OCI-LY1 (cell line): ENCODE measurements at regions not wholly inside any gene's neighbourhood (a gene's known extent, or its start where the extent isn't known, plus 50 kb on each side); places are given as distances from the start of the nearest gene placed in this dataset.

Source experiments
- H2AFZ ChIP-seq: fragments of 200-600 bp; sonication (generic), shearing (Covaris generic); 2 replicates; pipeline ENCODE4 v1.6.0; 2014; ENCODE audit warnings: antibody characterized with exemption, mild to moderate bottlenecking, low read length
- H3F3A ChIP-seq: fragments of 200-600 bp; sonication (generic), shearing (Covaris generic); 2 replicates; pipeline ENCODE4 v1.6.0; 2014; ENCODE audit warnings: mild to moderate bottlenecking, antibody characterized with exemption, low read length, moderate library complexity; ENCODE audit not compliant: insufficient read depth
- H3K27ac ChIP-seq: fragments of 200-600 bp; sonication (generic); 2 replicates; pipeline ENCODE4 v1.5.1; 2014; ENCODE audit warnings: low read length, mixed run types, mild to moderate bottlenecking, low read depth; ENCODE audit not compliant: poor library complexity, severe bottlenecking
- H3K27me3 ChIP-seq: fragments of 200-600 bp; sonication (generic); 2 replicates; pipeline ENCODE4 v1.6.0; 2014; ENCODE audit warnings: antibody characterized with exemption, mild to moderate bottlenecking, low read length, moderate library complexity; ENCODE audit not compliant: insufficient read depth
- H3K36me3 ChIP-seq: fragments of 200-600 bp; sonication (generic); 2 replicates; pipeline ENCODE4 v1.6.1; 2014; ENCODE audit warnings: mild to moderate bottlenecking, antibody characterized with exemption, low read length, moderate library complexity, mixed read lengths; ENCODE audit not compliant: insufficient read depth
- H3K4me1 ChIP-seq: fragments of 200-600 bp; sonication (generic); 2 replicates; pipeline ENCODE4 v1.5.1; 2014; ENCODE audit warnings: mild to moderate bottlenecking, low read length, moderate library complexity; ENCODE audit not compliant: insufficient read depth, severe bottlenecking
- H3K4me2 ChIP-seq: fragments of 200-600 bp; sonication (generic), shearing (Covaris generic); 2 replicates; pipeline ENCODE4 v1.6.1; 2014; ENCODE audit warnings: low read length
- H3K4me3 ChIP-seq: fragments of 200-600 bp; sonication (generic); 2 replicates; pipeline ENCODE4 v1.5.1; 2014; ENCODE audit warnings: low read length, low read depth, mild to moderate bottlenecking, mixed read lengths; ENCODE audit not compliant: poor library complexity, severe bottlenecking
- H3K79me2 ChIP-seq: fragments of 200-600 bp; shearing (Covaris generic); 2 replicates; pipeline ENCODE4 v1.6.1; 2016; ENCODE audit warnings: mixed run types, low read length, mixed read lengths; ENCODE audit not compliant: insufficient read depth
- H3K9ac ChIP-seq: fragments of 200-600 bp; sonication (generic), shearing (Covaris generic); 2 replicates; pipeline ENCODE4 v1.6.1; 2014; ENCODE audit warnings: mild to moderate bottlenecking, low read length, mixed read lengths
- H3K9me2 ChIP-seq: fragments of 200-600 bp; sonication (generic), shearing (Covaris generic); 2 replicates; pipeline ENCODE4 v1.6.1; 2014; ENCODE audit warnings: low read depth, mild to moderate bottlenecking, low read length, mixed read lengths
- H3K9me3 ChIP-seq: fragments of 200-600 bp; shearing (Covaris generic); 2 replicates; pipeline ENCODE4 v1.6.1; 2014; ENCODE audit warnings: low read length, mixed read lengths
- H4K20me1 ChIP-seq: fragments of 200-600 bp; sonication (generic), shearing (Covaris generic); 2 replicates; pipeline ENCODE4 v1.6.0; 2016; ENCODE audit warnings: mild to moderate bottlenecking, low read length; ENCODE audit not compliant: insufficient read depth
- CTCF ChIP-seq: fragments of 200-600 bp; sonication (generic), shearing (Covaris generic); IDR thresholded peaks from 2 replicates; pipeline ENCODE4 v1.5.1; 2017; ENCODE audit warnings: mild to moderate bottlenecking, antibody characterized with exemption, low read length, moderate library complexity, mixed read lengths
- EZH2 ChIP-seq: fragments of 200-600 bp; sonication (generic), shearing (Covaris generic); IDR thresholded peaks from 2 replicates; pipeline ENCODE4 v1.8.0; 2017; ENCODE audit warnings: borderline replicate concordance, mixed run types, mild to moderate bottlenecking, antibody characterized with exemption, low read length, moderate library complexity, mixed read lengths

GRCh38 chr2:41723526-41723925 is 324.3 kb upstream of the PKDCC start:
- Histone ChIP-seq H3F3A (no peaks in the 10 kb centered on the region), H3K4me2 (no peak overlapping the region), H3K27me3 (0 out of 2 replicates have a peak, but pooled peaks cover 3% of the 10 kb centered on the region), H4K20me1 (no peaks in the 10 kb centered on the region), H3K79me2 (no peaks in the 10 kb centered on the region), H3K9me2 (no peaks in the 10 kb centered on the region), H2AFZ (no peak overlapping the region), H3K9ac (no peak overlapping the region), H3K4me3 (no peak overlapping the region), H3K27ac (no peak overlapping the region), H3K4me1 (peaks cover 4% of the 10 kb centered on the region), H3K36me3 (no peaks in the 10 kb centered on the region), H3K9me3 (no peaks in the 10 kb centered on the region)
- TF ChIP-seq EZH2, result no peak
- TF ChIP-seq CTCF, result no peak

- H3K4me3 ChIP-seq, result no peak overlapping the region
- H3K27ac ChIP-seq, result no peak overlapping the region
- H3K4me2 ChIP-seq, result no peak overlapping the region
- no peaks in the 10 kb centered on the region for H3K36me3 ChIP-seq
- no peak overlapping the region for H2AFZ ChIP-seq
- no peaks in the 10 kb centered on the region for H3F3A ChIP-seq
- 0 out of 2 replicates have a peak, but pooled peaks cover 3% of the 10 kb centered on the region for H3K27me3 ChIP-seq
- H3K9ac ChIP-seq, result no peak overlapping the region
- peaks cover 4% of the 10 kb centered on the region for H3K4me1 ChIP-seq
- TF ChIP-seq EZH2 (no peak), CTCF (no peak)
- no peaks in the 10 kb centered on the region for H4K20me1 ChIP-seq
- H3K9me2 ChIP-seq, result no peaks in the 10 kb centered on the region
- H3K9me3 ChIP-seq, result no peaks in the 10 kb centered on the region
- H3K79me2 ChIP-seq, result no peaks in the 10 kb centered on the region
These were observed 323.4 kb upstream of the PKDCC start for GRCh38 chr2:41724465-41724864.

GRCh38 chr2:41725901-41726300 is 321.9 kb upstream of the PKDCC start:
- H3K4me1 ChIP-seq, result no peaks in the 10 kb centered on the region
- H3K27ac ChIP-seq, result no peak overlapping the region
- H3K4me3 ChIP-seq, result no peak overlapping the region
- no peaks in the 10 kb centered on the region for H3K9me3 ChIP-seq
- H3K36me3 ChIP-seq, result no peaks in the 10 kb centered on the region
- H3K4me2 ChIP-seq, result no peak overlapping the region
- no peak overlapping the region for H3K9ac ChIP-seq
- TF ChIP-seq CTCF, result no peak
- TF ChIP-seq EZH2, result no peak
- H3K79me2 ChIP-seq, result no peaks in the 10 kb centered on the region
- no peaks in the 10 kb centered on the region for H3K9me2 ChIP-seq
- 0 out of 2 replicates have a peak, but pooled peaks cover 3% of the 10 kb centered on the region for H3K27me3 ChIP-seq
- no peak overlapping the region for H2AFZ ChIP-seq
- no peaks in the 10 kb centered on the region for H4K20me1 ChIP-seq
- H3F3A ChIP-seq, result no peaks in the 10 kb centered on the region
